Activated CD4-positive, CD25-positive, alpha-beta regulatory T cell (primary cell): ENCODE measurements at regions not wholly inside any gene's neighbourhood (a gene's known extent, or its start where the extent isn't known, plus 50 kb on each side); places are given as distances from the start of the nearest gene placed in this dataset.
"Not testable (repeated sequence)": the region's sequence is repeated elsewhere in the genome, so short reads cannot be mapped to it uniquely, and the experiment has no call there.

Source experiments
- DNase-seq, 4 experiments: peaks; one replicate each; lab custom pipeline; 2025; lab: John Stamatoyannopoulos, UW

DNA sequence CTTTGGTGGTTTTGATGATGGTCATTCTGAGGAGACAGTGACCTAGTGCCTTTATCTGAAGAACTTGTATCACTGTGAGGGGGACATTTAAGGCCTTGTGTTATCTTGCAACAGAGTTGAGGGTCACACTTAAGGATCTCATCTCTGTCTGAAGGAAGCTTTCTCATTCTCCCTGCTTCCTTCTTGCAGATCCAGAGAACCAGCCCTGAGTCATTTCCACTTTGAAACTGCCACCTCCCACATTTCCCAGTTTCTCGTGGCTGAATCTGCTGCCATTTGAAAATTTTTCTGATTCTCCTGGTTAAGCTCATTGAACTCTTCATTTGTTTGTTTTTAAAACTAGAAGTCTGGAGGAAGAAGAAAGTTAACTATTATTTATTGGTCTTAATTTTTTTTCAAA, 190.2 kb upstream of the CDH11 start:
- no peak for DNase-seq

GRCh38 chr16:65310491-65310890, 188.6 kb upstream of the CDH11 start:
- DNase-seq, result not testable (repeated sequence)

DNA sequence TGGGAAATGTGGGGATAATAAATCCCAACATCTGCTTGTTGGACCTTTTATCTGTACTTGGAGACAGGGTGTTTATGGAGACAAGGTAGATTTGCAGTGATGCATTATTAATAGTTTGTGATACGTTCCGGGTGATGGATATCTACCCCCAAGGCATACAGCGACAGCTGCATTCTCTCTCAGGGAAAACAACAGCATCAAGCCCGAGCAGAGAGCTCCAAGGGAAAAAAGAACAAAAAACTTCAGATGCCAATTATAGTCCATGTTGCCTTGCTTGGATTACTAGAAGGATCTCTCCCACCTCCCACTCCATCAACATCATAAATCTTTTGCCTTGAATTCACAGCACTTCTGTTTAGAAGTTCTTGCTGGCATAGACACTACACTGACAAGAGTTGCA, 187.5 kb upstream of the CDH11 start:
- no peak for DNase-seq

GRCh38 chr16:65308506-65308905, 186.6 kb upstream of the CDH11 start:
- no peak for DNase-seq

DNA sequence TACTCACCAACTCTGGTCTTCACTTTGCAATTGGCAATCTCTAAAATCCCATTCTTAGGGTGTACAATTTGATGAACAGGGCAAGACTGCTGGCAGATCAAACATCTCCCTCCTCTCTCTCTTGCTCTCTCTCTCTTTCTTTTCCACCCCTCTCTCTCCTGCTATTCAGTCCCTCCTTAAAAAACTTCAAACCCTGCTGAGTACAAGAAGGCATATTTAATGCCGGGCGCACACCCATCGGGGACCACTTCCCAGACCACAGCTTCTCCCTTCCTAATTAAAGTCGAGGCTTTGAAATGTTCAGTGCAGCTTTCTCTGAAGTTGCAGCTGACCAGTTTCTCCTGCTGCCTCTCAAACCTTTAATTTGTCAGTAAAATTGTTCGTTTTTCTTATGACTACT, 185.4 kb upstream of the CDH11 start:
- no peak for DNase-seq

GRCh38 chr16:65306722-65307121, 184.9 kb upstream of the CDH11 start:
- DNase-seq, result no peak

- DNase-seq, result no peak
Measured at GRCh38 chr16:65306300-65306699, 184.4 kb upstream of the CDH11 start.

- DNase-seq, result no peak
Measured at GRCh38 chr16:65305266-65305959, 183.6 kb upstream of the CDH11 start.

GRCh38 chr16:65301029-65301428, 179.2 kb upstream of the CDH11 start:
- no peak for DNase-seq

DNA sequence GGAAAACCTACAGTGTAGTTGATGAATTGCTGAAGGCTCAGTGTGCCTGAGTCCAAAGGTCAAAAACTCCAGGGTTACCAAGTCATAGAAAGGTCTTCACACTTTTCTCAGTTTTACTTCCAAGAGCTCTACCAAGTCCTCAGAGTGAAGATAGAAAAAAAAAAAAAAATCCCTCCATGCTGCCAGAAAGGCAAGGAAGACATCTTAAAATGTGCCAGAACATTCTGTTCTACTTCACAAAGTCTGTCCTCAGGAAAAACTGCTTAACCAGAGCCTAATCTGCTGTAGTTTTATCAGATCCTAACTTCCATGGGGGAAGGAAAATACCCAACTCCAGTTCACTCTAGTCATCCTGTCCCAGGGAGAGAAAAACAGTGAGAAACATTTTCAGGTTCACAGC, 175.6 kb upstream of the CDH11 start:
- no peak for DNase-seq

GRCh38 chr16:65295527-65295926, 173.7 kb upstream of the CDH11 start:
- no peak for DNase-seq

- no peak for DNase-seq
Measured at GRCh38 chr16:65294708-65295107, 172.8 kb upstream of the CDH11 start.

DNA sequence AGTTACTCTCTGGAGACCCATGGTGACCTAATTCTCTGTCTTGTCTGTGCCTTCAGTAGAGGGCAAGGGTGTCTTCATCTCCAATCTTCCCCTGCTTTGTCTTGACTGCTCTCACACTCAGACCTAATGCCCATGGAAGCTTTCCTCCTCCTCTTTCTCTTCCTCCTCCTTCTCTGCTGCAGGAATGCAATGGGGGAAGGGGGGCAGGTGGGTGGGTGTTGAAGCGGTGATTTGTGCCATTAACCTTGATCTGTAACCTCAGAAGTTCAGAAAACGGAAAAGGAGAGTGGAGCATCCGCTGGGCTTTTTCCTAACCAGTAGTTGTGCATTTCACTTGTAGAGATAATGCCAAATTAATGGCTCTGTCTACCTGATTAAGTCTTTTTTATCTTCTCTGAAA, 172.3 kb upstream of the CDH11 start:
- no peak for DNase-seq

DNA sequence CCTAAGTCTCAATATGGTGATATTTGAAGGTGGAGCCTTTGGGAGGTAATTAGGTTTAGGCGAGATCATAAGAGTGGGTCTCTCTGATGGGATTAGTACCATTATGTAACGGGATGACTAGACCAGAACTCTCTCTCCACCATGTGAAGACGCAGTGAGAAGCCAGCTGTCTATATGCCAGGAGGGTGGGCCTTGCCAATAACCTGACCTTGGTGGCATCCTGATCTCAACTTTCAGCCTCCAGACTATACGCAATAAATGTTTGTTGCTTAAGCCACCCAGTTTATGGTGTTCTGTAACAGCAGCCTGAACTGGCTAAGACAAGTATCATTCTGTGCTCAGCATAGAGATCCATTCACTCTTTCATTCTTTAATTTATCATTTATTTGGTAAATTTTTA, 167.2 kb upstream of the CDH11 start:
- DNase-seq, result no peak

GRCh38 chr16:65287307-65287706, 165.4 kb upstream of the CDH11 start:
- DNase-seq, result no peak

DNA sequence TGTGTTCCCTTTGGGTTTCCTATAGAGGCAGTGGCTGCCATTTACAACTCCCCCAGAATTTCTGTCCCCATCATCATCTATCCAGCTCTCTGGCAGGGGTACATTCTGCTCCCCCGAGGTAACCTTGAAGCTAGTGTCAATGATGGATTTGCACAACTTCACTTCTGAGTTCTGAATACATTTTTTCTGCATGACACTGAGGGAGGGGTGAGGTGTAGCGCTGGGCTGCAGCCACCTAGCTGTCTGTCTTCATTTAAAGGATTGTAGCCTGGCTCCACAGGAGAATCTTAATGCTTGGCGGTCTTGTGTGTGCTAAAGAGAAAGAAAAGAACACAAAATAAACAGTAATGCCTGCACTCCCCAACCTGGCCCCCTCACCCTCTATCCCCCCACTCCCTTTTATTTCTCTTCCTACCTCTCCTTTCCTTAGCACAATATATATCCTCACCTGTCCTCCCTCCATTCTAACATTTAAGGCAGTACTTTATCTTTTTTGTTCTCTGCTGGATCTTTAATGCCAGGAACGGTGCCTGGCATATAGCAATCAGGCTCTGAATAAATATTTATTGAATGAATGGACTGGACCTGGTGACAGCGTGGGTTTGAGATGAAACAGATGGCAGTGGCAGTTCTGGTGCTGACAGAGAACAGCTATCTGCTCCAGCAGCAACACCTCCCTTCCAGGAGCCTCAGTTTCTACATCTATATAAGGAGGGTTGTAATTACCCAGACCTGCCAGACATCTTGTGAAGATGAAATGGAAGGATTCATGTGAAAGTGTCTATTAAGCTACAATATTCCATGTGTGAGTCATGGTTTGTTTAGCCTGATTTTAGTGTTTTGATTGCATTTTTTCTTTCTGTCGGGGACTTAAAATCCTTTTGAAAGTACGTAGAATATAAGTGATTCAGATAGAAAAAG, 163.5 kb upstream of the CDH11 start:
- no peak for DNase-seq

DNA sequence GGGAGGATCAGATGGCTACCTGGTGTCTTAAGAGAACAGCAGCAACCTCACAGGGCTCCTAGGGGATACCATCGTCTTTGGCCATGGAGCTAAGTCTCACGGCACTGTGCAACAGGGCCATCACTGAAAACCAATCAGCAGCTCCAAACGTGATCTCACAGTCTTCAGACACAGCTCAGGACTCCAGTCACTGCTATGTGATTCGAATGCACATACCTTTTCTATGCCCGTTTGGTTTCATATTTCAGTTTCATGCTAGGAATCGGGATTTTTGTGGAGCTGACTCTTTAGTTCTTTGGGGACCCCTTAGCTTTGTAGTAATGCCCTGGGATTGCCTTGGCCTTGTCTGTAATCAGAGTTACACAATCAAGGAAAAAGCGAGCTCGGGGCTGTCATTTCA, 162.8 kb upstream of the CDH11 start:
- no peak for DNase-seq

GRCh38 chr16:65283181-65283651, 161.4 kb upstream of the CDH11 start:
- DNase-seq, result no peak

- DNase-seq, result no peak
Measured at GRCh38 chr16:65281586-65281985, 159.7 kb upstream of the CDH11 start.

DNA sequence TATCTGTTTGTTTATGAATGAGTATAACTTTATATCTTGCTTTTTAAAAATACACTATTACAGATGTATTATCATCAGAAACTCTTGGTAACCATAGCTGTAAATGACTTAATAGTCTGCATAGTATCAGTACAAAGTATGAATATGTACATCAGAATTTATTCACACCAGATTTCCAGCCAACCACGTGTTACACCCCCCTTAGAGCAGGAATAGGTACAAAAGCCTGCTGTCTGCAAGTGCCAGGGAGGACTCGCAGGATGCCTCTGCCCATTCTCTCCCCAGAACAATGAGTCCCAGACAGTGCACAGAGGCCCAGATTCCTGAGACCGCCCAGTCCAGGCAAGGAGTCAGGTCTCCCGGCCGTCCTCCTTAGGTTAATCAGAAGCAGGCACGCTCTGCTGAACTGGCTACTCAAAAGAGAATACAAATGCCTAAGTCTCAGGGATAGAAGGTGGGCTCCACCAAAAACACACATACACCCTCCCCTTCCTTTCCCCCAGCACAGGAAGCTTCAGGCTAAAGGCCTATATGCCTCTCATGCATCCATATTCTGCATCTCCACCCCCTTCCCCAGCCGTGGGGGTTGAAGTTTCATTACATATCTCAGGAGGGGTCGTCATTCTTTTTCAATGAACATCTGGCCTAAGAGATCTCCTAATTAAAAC, 159.1 kb upstream of the CDH11 start:
- no peak for DNase-seq

DNA sequence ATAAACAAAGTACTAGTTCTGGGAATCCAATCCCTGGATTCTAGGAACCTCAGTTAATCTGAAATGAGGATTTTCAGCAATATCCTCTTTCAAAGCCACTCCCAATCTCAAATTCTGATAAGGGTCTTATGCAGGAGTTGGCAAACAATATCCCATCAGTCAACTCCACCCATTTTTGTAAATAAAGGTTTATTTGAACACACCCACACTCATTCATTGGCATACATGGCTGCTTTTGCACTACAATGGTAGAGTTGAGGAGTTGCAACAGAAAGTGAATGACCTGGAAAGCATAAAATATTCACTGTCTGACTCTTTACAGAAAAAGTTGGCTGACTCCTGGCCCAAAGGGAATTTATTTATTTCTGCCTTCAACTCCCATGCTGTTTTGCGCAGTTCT, 157.7 kb upstream of the CDH11 start:
- DNase-seq, result no peak

- DNase-seq, result no peak
Measured at GRCh38 chr16:65278874-65279273, 157.0 kb upstream of the CDH11 start.

DNA sequence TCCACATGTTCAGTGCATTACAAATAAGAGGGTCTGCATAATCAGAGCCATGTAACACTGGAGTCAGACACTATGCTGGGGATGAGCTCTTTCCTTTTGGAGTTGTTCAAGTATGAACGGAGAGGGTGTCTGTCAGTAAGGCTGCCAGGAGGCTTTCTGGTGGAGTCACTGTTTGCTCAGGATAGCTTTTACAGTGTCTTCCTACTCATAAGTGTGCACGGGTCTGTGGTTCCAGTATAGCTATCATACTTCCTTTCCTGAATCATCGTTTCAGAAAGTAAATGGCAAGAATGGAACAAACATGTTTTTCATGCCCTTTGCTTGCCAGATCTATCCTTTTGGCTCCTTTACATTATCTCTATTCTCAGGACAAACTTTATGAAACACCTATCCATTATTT, 152.7 kb upstream of the CDH11 start:
- no peak for DNase-seq
